ENCODE measurements at regions not wholly inside any gene's neighbourhood (a gene's known extent, or its start where the extent isn't known, plus 50 kb on each side); places are given as distances from the start of the nearest gene placed in this dataset.

GRCh38 chr1:239696317-239696716, 309.9 kb downstream of the CHRM3 start:
- no peak overlapping the region for H3K9ac ChIP-seq (ENCODE audit: control insufficient read depth, extremely low read depth, insufficient read depth, low read length)
- H3K4me1 ChIP-seq (ENCODE audit: control insufficient read depth, extremely low read depth, insufficient read depth, low read length) = no peaks in the 10 kb centered on the region
- DNase-seq (ENCODE audit: low read depth, low spot score) (no peak), FAIRE-seq (no peak)
- no peaks in the 10 kb centered on the region for H3K9me1 ChIP-seq (ENCODE audit: control insufficient read depth, extremely low read depth, insufficient read depth, low read length)
- H3K36me3 ChIP-seq (ENCODE audit: control insufficient read depth in 2 of 2, extremely low read depth in 1 of 2, insufficient read depth in 2 of 2, low read length in 2 of 2) = no peaks in the 10 kb centered on the region
- no peaks in the 10 kb centered on the region for H4K20me1 ChIP-seq (ENCODE audit: control insufficient read depth, extremely low read depth, insufficient read depth, low read length)
- no peak overlapping the region for H2AFZ ChIP-seq (ENCODE audit: control insufficient read depth, low read length)
- no peaks in the 10 kb centered on the region for H3K79me2 ChIP-seq (ENCODE audit: control insufficient read depth, insufficient read depth, low read length)
- H3K27me3 ChIP-seq (ENCODE audit: control insufficient read depth, extremely low read depth, insufficient read depth, low read length) = no peaks in the 10 kb centered on the region
- no peaks in the 10 kb centered on the region for H3K9me3 ChIP-seq (ENCODE audit: control insufficient read depth, low read depth, low read length)
- TF ChIP-seq CTCF (optimal IDR thresholded peaks at IDR 0.05 in 1 of 3, IDR thresholded peaks at IDR 0.05 in 1 of 3, conservative IDR thresholded peaks at IDR 0.05 in 1 of 3; ENCODE audit: extremely low read depth in 1 of 3, insufficient read depth in 2 of 3, low read length in 3 of 3) (no peak), EZH2 (IDR thresholded peaks at IDR 0.05; ENCODE audit: low read length) (no peak)
- H3K27ac ChIP-seq (ENCODE audit: control insufficient read depth, insufficient read depth, low read length) = no peak overlapping the region
- dilution Hi-C loops (cut with MboI; ENCODE audit: extremely low pct_ligation_motif_present, low sequenced_read_pairs) = no loop called here
- H3K4me2 ChIP-seq (ENCODE audit: control insufficient read depth, extremely low read depth, insufficient read depth, low read depth, low read length) = no peak overlapping the region
- H3K4me3 ChIP-seq (ENCODE audit: control insufficient read depth in 2 of 3, extremely low read depth in 1 of 3, insufficient read depth in 2 of 3, low read depth in 1 of 3, low read length in 3 of 3) = no peak overlapping the region

DNA sequence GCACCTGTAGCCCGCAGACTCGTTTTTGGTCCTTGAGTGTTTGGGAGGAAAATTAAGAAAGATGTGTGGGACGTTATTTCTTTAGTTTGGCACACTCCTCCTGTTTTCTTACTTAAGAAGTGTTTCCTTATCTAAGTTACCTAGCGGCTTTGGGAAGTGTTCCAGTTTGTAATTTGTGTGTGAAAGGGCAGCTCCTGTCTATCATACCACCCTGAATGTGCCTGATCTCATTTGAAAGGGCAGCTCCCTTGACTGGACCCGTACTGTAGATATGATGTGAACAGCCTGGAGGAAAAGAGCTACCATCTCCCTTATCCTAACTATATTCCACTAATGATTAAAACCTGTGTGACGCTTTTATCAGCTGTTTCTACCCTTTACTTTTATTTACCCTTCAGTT, 314.3 kb downstream of the CHRM3 start:
- Histone ChIP-seq H3K79me2 (ENCODE audit: control insufficient read depth, insufficient read depth, low read length) (no peaks in the 10 kb centered on the region), H4K20me1 (ENCODE audit: control insufficient read depth, extremely low read depth, insufficient read depth, low read length) (no peaks in the 10 kb centered on the region), H2AFZ (ENCODE audit: control insufficient read depth, low read length) (no peak overlapping the region), H3K27me3 (ENCODE audit: control insufficient read depth, extremely low read depth, insufficient read depth, low read length) (no peaks in the 10 kb centered on the region), H3K9me1 (ENCODE audit: control insufficient read depth, extremely low read depth, insufficient read depth, low read length) (no peaks in the 10 kb centered on the region), H3K4me3 (ENCODE audit: control insufficient read depth in 2 of 3, extremely low read depth in 1 of 3, insufficient read depth in 2 of 3, low read depth in 1 of 3, low read length in 3 of 3) (no peak overlapping the region), H3K36me3 (ENCODE audit: control insufficient read depth in 2 of 2, extremely low read depth in 1 of 2, insufficient read depth in 2 of 2, low read length in 2 of 2) (no peaks in the 10 kb centered on the region), H3K9me3 (ENCODE audit: control insufficient read depth, low read depth, low read length) (peaks cover 4% of the 10 kb centered on the region), H3K4me1 (ENCODE audit: control insufficient read depth, extremely low read depth, insufficient read depth, low read length) (no peaks in the 10 kb centered on the region), H3K9ac (ENCODE audit: control insufficient read depth, extremely low read depth, insufficient read depth, low read length) (no peak overlapping the region), H3K4me2 (ENCODE audit: control insufficient read depth, extremely low read depth, insufficient read depth, low read depth, low read length) (no peak overlapping the region), H3K27ac (ENCODE audit: control insufficient read depth, insufficient read depth, low read length) (no peak overlapping the region)
- dilution Hi-C loops (cut with MboI; ENCODE audit: extremely low pct_ligation_motif_present, low sequenced_read_pairs) = no loop called here
- FAIRE-seq (no peak), DNase-seq (ENCODE audit: low read depth, low spot score) (no peak)
- TF ChIP-seq CTCF (optimal IDR thresholded peaks at IDR 0.05 in 1 of 3, IDR thresholded peaks at IDR 0.05 in 1 of 3, conservative IDR thresholded peaks at IDR 0.05 in 1 of 3; ENCODE audit: extremely low read depth in 1 of 3, insufficient read depth in 2 of 3, low read length in 3 of 3) = no peak
- no peak for TF ChIP-seq EZH2 (IDR thresholded peaks at IDR 0.05; ENCODE audit: low read length)

Measured in keratinocyte (primary cell).